ENCODE measurements at regions not wholly inside any gene's neighbourhood (a gene's known extent, or its start where the extent isn't known, plus 50 kb on each side); places are given as distances from the start of the nearest gene placed in this dataset.
"Not testable (repeated sequence)": the region's sequence is repeated elsewhere in the genome, so short reads cannot be mapped to it uniquely, and the experiment has no call there.

DNA sequence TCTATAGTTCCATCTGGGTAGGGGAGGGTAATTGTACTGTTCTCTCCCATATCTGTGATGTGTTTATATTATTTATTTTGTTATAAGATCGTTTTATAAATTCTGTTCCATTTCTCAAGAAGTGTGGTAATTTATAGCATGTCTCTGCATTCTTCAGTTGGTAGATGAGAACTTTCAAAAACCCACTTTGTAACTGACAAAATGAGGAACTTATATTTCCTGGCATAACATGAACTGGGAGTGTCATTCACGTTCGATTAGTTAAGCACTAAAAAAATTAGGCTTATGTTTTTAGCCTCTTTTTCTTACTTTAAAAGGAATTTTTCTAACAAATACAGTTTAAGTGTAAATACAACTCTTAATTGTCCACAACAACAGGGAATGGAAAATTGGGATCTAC lies 230.8 kb downstream of the CGGBP1 start:
- no peaks in the 10 kb centered on the region for H3K9me3 ChIP-seq (ENCODE audit: low read length)
- H3K9ac ChIP-seq (ENCODE audit: low read length), result no peak overlapping the region
- no peaks in the 10 kb centered on the region for H3K4me1 ChIP-seq (ENCODE audit: insufficient read depth, low read length)
- no peaks in the 10 kb centered on the region for H3K27me3 ChIP-seq (ENCODE audit: control insufficient read depth in 1 of 2, insufficient read depth in 2 of 2, low read length in 2 of 2)
- no peak overlapping the region for H3K4me3 ChIP-seq (ENCODE audit: low read depth in 1 of 2, low read length in 2 of 2)
- H3K27ac ChIP-seq (ENCODE audit: low read depth, low read length), result no peak overlapping the region
- H3K36me3 ChIP-seq (ENCODE audit: insufficient read depth, low read length), result no peaks in the 10 kb centered on the region

DNA sequence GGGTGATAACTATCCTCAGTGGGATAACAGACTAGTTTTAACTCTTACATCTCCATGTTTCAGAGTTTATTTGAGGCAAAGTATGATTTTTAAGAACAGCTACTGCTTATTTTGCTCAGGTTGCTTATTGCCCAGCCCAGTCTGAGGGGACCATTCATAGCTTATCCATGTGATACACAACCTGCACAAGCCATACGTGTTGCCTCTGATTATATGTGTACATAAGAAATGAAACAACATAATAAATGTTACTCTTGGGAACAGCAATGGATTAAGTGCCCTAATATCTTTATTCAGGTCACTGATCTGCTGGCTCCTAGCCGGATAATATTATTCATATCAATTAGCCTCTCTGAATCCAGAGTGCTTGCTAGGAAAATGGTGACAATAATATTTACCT lies 236.2 kb downstream of the CGGBP1 start:
- H3K9ac ChIP-seq (ENCODE audit: low read length), result no peak overlapping the region
- H3K4me1 ChIP-seq (ENCODE audit: insufficient read depth, low read length), result no peaks in the 10 kb centered on the region
- H3K27ac ChIP-seq (ENCODE audit: low read depth, low read length), result no peak overlapping the region
- H3K36me3 ChIP-seq (ENCODE audit: insufficient read depth, low read length), result no peaks in the 10 kb centered on the region
- no peak overlapping the region for H3K4me3 ChIP-seq (ENCODE audit: low read depth in 1 of 2, low read length in 2 of 2)
- no peaks in the 10 kb centered on the region for H3K9me3 ChIP-seq (ENCODE audit: low read length)
- no peaks in the 10 kb centered on the region for H3K27me3 ChIP-seq (ENCODE audit: control insufficient read depth in 1 of 2, insufficient read depth in 2 of 2, low read length in 2 of 2)

DNA sequence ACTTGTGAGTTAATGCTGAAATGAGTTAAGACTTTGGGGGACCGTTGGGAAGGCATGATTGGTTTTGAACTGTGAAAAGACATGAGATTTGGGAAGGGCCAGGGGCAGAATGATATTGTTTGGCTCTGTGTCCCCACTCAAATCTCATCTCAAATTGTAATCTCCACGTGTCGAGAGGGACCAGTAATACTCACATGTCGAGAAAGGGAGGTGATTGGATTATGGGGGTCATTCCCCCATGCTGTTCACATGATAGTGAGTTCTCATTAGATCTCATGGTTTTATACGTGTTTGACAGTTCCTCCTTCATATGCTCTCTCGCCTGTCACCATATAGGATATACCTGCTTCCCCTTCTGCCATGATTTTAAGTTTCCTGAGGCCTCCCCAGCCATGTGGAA lies 245.3 kb downstream of the CGGBP1 start:
- H3K4me3 ChIP-seq (ENCODE audit: low read depth in 1 of 2, low read length in 2 of 2); H3K9me3 ChIP-seq (ENCODE audit: low read length); H3K36me3 ChIP-seq (ENCODE audit: insufficient read depth, low read length); H3K9ac ChIP-seq (ENCODE audit: low read length); H3K4me1 ChIP-seq (ENCODE audit: insufficient read depth, low read length); H3K27ac ChIP-seq (ENCODE audit: low read depth, low read length); H3K27me3 ChIP-seq (ENCODE audit: control insufficient read depth in 1 of 2, insufficient read depth in 2 of 2, low read length in 2 of 2): not testable (repeated sequence)

DNA sequence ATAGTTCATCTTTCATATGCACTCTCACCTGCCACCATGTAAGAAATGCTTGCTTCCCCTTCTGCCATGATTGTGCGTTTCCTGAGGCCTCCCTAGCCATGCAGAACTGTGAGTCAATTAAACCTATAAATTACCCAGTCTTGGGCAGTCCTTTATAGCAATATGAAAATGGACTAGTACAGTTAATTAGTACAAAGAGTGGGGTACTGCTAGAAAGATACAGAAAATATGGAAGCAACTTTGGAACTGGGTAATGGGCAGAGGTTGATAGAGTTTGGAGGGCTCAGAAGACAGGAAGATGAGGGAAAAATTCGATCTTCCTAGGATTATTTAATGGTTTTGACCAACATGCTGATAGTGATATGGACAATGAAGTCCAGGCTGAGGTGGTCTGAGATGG lies 246.9 kb downstream of the CGGBP1 start:
- no peaks in the 10 kb centered on the region for H3K4me1 ChIP-seq (ENCODE audit: insufficient read depth, low read length)
- no peak overlapping the region for H3K4me3 ChIP-seq (ENCODE audit: low read depth in 1 of 2, low read length in 2 of 2)
- no peak overlapping the region for H3K27ac ChIP-seq (ENCODE audit: low read depth, low read length)
- H3K27me3 ChIP-seq (ENCODE audit: control insufficient read depth in 1 of 2, insufficient read depth in 2 of 2, low read length in 2 of 2), result no peaks in the 10 kb centered on the region
- H3K9ac ChIP-seq (ENCODE audit: low read length), result no peak overlapping the region
- no peaks in the 10 kb centered on the region for H3K9me3 ChIP-seq (ENCODE audit: low read length)
- no peaks in the 10 kb centered on the region for H3K36me3 ChIP-seq (ENCODE audit: insufficient read depth, low read length)

DNA sequence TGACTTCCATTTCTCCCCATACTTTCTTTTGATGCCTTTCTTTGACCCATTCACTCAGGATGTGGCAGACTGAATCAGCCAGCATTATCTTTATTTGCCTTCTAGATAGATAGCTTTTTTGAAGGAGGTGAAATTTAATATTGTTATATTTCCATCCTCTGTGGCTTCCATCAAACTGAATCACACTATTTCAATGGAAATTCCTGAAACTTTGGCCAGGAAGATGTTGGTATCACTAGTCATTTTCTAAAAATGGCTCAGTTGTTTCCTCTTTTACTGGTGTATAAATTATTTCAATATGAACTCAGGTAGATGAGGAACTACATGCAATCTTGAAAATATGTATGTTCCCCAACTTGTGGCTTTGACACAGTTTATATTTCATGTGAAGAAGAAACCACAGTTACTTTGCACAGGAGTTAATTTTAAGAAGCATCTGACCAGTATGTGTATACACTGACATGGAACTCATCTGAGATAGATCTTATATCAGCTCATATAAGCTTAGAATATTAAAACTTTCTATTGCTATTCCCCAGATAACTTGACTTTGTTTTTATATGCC lies 248.3 kb downstream of the CGGBP1 start:
- H3K27me3 ChIP-seq (ENCODE audit: control insufficient read depth in 1 of 2, insufficient read depth in 2 of 2, low read length in 2 of 2), result no peaks in the 10 kb centered on the region
- H3K4me1 ChIP-seq (ENCODE audit: insufficient read depth, low read length), result no peaks in the 10 kb centered on the region

DNA sequence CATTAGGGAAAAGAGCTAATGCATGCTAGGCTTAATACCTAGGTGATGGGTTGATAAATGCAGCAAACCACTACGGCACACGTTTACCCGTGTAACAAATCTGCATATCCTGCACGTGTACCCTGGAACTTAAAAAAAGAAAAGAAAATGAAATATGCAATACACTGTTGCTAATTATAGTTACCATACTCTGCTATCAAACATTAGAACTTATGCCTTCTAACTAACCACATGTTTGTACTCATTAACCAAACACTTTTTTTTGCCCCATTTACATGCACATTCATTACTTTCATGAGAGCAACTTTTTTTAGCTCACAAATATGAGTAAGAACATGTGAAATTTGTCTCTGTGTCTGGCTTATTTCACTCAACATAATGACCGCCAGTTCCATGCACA lies 253.1 kb downstream of the CGGBP1 start:
- H3K27me3 ChIP-seq (ENCODE audit: control insufficient read depth in 1 of 2, insufficient read depth in 2 of 2, low read length in 2 of 2), result no peaks in the 10 kb centered on the region
- H3K9ac ChIP-seq (ENCODE audit: low read length), result no peak overlapping the region
- no peaks in the 10 kb centered on the region for H3K4me1 ChIP-seq (ENCODE audit: insufficient read depth, low read length)
- no peaks in the 10 kb centered on the region for H3K9me3 ChIP-seq (ENCODE audit: low read length)
- H3K27ac ChIP-seq (ENCODE audit: low read depth, low read length), result no peak overlapping the region
- H3K4me3 ChIP-seq (ENCODE audit: low read depth in 1 of 2, low read length in 2 of 2), result no peak overlapping the region
- no peaks in the 10 kb centered on the region for H3K36me3 ChIP-seq (ENCODE audit: insufficient read depth, low read length)

More for the DNA sequence above, 248.3 kb downstream of the CGGBP1 start:
- Histone ChIP-seq H3K4me3 (ENCODE audit: low read depth in 1 of 2, low read length in 2 of 2) (no peak overlapping the region), H3K9ac (ENCODE audit: low read length) (no peak overlapping the region), H3K27ac (ENCODE audit: low read depth, low read length) (no peak overlapping the region), H3K36me3 (ENCODE audit: insufficient read depth, low read length) (no peaks in the 10 kb centered on the region), H3K9me3 (ENCODE audit: low read length) (no peaks in the 10 kb centered on the region)

DNA sequence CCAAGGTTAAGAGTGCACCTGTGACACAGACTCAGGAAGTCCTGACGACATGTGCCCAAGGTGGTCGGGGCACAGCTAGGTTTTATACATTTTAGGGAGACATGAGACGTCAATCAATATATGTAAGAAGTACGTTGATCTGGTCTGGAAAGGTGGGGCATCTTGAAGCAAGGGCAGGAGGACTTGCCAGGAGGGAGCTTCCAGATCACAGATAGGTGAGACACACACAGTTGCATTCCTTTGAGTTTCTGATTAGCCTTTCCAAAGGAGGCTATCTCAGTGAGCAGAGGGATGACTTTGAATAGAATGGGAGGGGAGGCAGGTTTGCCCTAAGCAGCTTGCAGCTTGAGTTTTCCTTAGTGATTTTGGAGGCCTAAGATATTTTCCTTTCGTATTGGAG lies 257.4 kb downstream of the CGGBP1 start:
- no peak overlapping the region for H3K27ac ChIP-seq (ENCODE audit: low read depth, low read length)
- no peaks in the 10 kb centered on the region for H3K9me3 ChIP-seq (ENCODE audit: low read length)
- no peaks in the 10 kb centered on the region for H3K4me1 ChIP-seq (ENCODE audit: insufficient read depth, low read length)
- no peak overlapping the region for H3K4me3 ChIP-seq (ENCODE audit: low read depth in 1 of 2, low read length in 2 of 2)
- H3K27me3 ChIP-seq (ENCODE audit: control insufficient read depth in 1 of 2, insufficient read depth in 2 of 2, low read length in 2 of 2), result no peaks in the 10 kb centered on the region
- no peaks in the 10 kb centered on the region for H3K36me3 ChIP-seq (ENCODE audit: insufficient read depth, low read length)
- H3K9ac ChIP-seq (ENCODE audit: low read length), result no peak overlapping the region

DNA sequence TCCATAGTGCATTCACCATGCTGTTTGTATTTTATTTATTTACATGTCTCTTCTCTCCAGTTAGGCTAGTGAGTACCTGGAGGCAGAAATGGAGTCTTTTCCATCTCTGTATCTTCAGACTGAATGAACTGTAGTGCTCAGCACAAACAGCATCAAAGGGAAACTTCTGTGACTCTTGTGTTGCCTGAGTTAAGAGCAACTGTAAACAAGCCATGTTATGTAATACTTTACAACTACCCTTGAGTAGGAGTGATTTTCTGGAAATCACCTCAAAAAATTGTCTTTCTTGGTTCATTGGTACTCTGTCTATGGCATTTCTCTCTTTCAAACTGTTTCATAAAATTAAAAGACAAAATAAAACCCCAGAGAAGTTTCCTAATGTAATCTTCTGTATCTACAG lies 258.3 kb downstream of the CGGBP1 start:
- no peaks in the 10 kb centered on the region for H3K36me3 ChIP-seq (ENCODE audit: insufficient read depth, low read length)
- no peaks in the 10 kb centered on the region for H3K27me3 ChIP-seq (ENCODE audit: control insufficient read depth in 1 of 2, insufficient read depth in 2 of 2, low read length in 2 of 2)
- no peak overlapping the region for H3K27ac ChIP-seq (ENCODE audit: low read depth, low read length)
- H3K4me3 ChIP-seq (ENCODE audit: low read depth in 1 of 2, low read length in 2 of 2), result no peak overlapping the region
- no peaks in the 10 kb centered on the region for H3K4me1 ChIP-seq (ENCODE audit: insufficient read depth, low read length)
- H3K9me3 ChIP-seq (ENCODE audit: low read length), result no peaks in the 10 kb centered on the region
- no peak overlapping the region for H3K9ac ChIP-seq (ENCODE audit: low read length)

DNA sequence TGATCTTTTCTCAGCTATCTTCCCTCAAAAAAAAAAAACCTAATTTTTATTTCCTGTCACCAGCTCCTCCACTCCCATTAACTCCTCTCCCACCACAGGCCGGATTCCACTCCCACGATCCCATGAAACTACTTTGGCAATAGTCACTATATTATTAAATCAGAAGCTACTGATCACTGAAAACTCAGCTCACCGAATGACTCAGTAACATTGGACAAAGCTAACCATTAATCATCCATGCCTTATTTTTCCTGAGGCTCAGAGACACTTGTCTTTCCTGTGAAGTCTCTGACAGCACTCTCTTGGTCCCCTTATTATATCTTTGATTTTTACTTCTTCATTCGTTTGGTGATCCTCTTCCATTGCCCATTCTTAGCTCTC lies 260.2 kb downstream of the CGGBP1 start:
- Histone ChIP-seq H3K27ac (ENCODE audit: low read depth, low read length) (no peak overlapping the region), H3K4me1 (ENCODE audit: insufficient read depth, low read length) (no peaks in the 10 kb centered on the region), H3K9ac (ENCODE audit: low read length) (no peak overlapping the region)

DNA sequence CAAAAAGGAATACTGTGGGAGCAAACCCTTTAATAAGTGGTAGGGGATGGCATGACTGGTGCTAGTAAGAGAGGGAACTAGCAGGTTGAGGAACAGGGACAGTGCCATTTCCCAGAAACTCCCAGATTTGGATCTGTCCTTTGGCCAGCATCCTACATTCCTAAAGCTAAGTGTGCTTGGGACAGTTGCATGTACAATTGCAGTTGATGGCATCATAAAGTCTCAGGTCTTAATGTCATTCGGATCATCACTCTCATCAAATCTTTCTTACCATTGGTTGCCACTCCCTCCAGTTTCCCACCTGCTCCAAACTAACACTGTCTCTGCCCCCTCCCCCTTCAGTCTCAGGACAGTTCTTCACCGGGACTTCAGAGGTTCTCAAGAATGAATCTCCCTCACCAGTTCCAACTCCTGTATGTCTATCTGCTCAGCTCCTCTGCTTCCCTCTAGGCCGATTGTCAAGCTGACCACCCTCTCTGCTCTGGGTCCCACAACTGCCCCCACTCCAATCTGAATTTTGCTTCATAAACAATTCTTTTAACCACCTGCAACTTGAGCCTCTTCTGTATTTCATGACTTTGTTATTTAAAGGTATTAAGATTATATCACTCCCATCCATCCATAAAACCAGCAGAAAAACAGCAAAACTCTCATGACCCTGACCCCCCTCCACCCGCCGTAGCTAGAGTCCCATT lies 260.8 kb downstream of the CGGBP1 start:
- H3K4me3 ChIP-seq (ENCODE audit: low read depth in 1 of 2, low read length in 2 of 2), result no peak overlapping the region
- H3K9me3 ChIP-seq (ENCODE audit: low read length), result no peaks in the 10 kb centered on the region
- peaks cover 5 to 7% of the 10 kb centered on the region in 2 donors for H3K27me3 ChIP-seq (ENCODE audit: control insufficient read depth in 1 of 2, insufficient read depth in 2 of 2, low read length in 2 of 2)
- H3K27ac ChIP-seq (ENCODE audit: low read depth, low read length), result no peak overlapping the region
- H3K4me1 ChIP-seq (ENCODE audit: insufficient read depth, low read length), result no peaks in the 10 kb centered on the region
- no peak overlapping the region for H3K9ac ChIP-seq (ENCODE audit: low read length)
- H3K36me3 ChIP-seq (ENCODE audit: insufficient read depth, low read length), result no peaks in the 10 kb centered on the region

More for the DNA sequence above, 260.2 kb downstream of the CGGBP1 start:
- no peaks in the 10 kb centered on the region for H3K36me3 ChIP-seq (ENCODE audit: insufficient read depth, low read length)
- peaks cover 0 to 1% of the 10 kb centered on the region in 2 donors for H3K27me3 ChIP-seq (ENCODE audit: control insufficient read depth in 1 of 2, insufficient read depth in 2 of 2, low read length in 2 of 2)
- no peak overlapping the region for H3K4me3 ChIP-seq (ENCODE audit: low read depth in 1 of 2, low read length in 2 of 2)
- H3K9me3 ChIP-seq (ENCODE audit: low read length), result no peaks in the 10 kb centered on the region

DNA sequence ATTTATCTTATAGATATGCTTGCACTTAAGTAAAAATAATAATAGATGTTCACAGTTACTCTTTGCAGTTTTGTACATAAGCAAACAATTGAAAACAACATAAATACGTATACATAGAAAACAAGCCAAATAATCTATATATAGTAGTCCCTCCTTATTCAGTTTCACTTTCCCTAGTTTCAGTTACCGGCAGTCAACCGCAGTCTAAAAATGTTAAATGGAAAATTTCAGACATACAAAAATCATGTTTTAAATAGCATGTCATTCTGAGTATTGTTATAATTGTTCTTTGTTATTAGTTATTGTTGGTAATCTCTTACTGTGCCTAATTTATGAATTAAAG lies 262.0 kb downstream of the CGGBP1 start:
- no peak overlapping the region for H3K9ac ChIP-seq (ENCODE audit: low read length)
- no peaks in the 10 kb centered on the region for H3K9me3 ChIP-seq (ENCODE audit: low read length)
- H3K36me3 ChIP-seq (ENCODE audit: insufficient read depth, low read length), result no peaks in the 10 kb centered on the region
- H3K4me1 ChIP-seq (ENCODE audit: insufficient read depth, low read length), result no peaks in the 10 kb centered on the region
- H3K27ac ChIP-seq (ENCODE audit: low read depth, low read length), result no peak overlapping the region
- H3K27me3 ChIP-seq (ENCODE audit: control insufficient read depth in 1 of 2, insufficient read depth in 2 of 2, low read length in 2 of 2), result peaks cover 8 to 17% of the 10 kb centered on the region in 2 donors
- no peak overlapping the region for H3K4me3 ChIP-seq (ENCODE audit: low read depth in 1 of 2, low read length in 2 of 2)

DNA sequence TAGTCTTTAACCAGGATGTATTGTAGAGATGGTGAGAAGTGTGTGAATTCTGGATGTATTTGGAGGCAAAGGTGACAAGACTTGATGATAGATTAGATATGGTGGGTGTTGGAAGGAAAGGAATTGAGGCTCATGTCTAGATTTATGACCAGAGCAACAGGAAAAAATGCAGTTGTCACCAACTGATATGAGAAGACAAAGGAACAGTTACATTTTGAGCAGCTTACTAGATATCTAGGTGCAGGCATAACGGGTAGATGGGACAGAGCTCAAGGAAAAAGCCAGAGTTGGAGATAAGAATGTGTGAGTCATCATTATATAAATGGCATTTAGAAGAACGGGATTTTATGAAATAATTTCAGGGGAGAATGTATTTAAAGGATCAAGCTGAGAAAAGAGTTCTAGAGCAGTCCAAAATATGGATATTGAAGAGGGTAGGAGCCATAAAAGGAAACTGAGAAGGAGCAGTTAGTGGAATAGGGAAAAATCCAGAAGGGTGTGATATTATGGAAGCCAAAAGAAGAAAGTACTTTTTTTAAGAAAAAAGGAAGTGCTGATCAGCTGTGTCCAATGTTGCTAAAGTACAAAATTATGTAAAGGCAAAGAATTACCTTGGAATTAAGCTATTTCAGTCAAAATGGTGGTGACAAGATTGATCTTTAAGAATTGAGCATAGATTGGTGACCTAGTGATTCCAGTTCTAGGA lies 262.5 kb downstream of the CGGBP1 start:
- H3K9me3 ChIP-seq (ENCODE audit: low read length), result no peaks in the 10 kb centered on the region
- no peaks in the 10 kb centered on the region for H3K4me1 ChIP-seq (ENCODE audit: insufficient read depth, low read length)
- H3K36me3 ChIP-seq (ENCODE audit: insufficient read depth, low read length), result no peaks in the 10 kb centered on the region
- no peak overlapping the region for H3K9ac ChIP-seq (ENCODE audit: low read length)
- H3K27me3 ChIP-seq (ENCODE audit: control insufficient read depth in 1 of 2, insufficient read depth in 2 of 2, low read length in 2 of 2), result peaks cover 8 to 17% of the 10 kb centered on the region in 2 donors
- H3K4me3 ChIP-seq (ENCODE audit: low read depth in 1 of 2, low read length in 2 of 2), result no peak overlapping the region
- no peak overlapping the region for H3K27ac ChIP-seq (ENCODE audit: low read depth, low read length)

Measured in muscle layer of colon (tissue), 2 donors.